ENCODE measurements at regions not wholly inside any gene's neighbourhood (a gene's known extent, or its start where the extent isn't known, plus 50 kb on each side); places are given as distances from the start of the nearest gene placed in this dataset.
A peak's percentile ranks its signal among the peaks of the same experiment; 100 is the strongest.
"Not testable (repeated sequence)": the region's sequence is repeated elsewhere in the genome, so short reads cannot be mapped to it uniquely, and the experiment has no call there.

GRCh38 chr7:20839196-20839735 is 52.6 kb upstream of the SP8 start:
- DNase-seq = no peak

GRCh38 chr7:20839987-20840386 is 53.3 kb upstream of the SP8 start:
- no peak for DNase-seq

GRCh38 chr7:20846791-20847190 is 60.1 kb upstream of the SP8 start:
- DNase-seq = no peak

- DNase-seq = no peak
Measured at GRCh38 chr7:20858951-20859350, 72.3 kb upstream of the SP8 start.

- no peak for DNase-seq
Measured at GRCh38 chr7:20861468-20861867, 74.8 kb upstream of the SP8 start.

- no peak for DNase-seq
Measured at GRCh38 chr7:20862554-20862953, 75.9 kb upstream of the SP8 start.

DNA sequence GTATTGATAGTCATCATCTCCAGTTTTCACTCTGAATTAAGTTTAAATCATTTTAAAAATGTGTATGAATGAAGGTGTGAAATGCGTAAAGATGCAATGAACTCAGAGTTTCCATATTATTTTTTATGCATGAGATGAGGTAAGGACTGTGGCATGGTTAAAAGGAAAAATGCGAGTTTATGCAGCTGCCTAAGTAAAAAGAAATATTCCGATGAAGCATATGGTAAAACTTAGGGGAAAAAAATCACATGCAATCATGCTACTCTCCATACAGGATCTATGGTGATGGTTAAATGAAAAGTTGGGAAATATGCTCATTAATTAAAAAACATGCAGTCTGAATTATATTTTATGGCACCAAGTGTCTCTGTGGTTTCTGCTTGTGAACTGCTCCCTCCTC is 77.5 kb upstream of the SP8 start:
- DNase-seq = no peak

DNA sequence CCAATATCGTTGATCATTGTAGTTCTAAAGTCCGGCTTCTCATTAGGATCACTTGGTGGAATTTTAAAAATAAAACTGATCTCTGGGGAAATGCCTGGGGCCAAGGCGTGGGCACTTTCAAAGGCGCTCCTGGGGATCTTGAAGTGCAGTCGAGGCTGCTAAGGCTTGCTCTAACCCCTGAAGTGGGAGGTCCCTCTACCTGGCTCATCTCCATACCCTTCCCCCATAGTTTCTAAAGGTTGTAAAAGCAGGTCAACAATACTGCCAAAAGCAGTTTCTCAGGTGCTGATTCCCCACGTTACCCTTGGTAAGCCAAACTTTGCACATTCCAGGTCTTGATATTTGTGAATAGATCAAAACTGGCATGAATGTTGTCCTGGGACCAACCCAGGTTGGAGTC is 79.0 kb upstream of the SP8 start:
- no peak for DNase-seq

- no peak for DNase-seq
Measured at GRCh38 chr7:20870977-20871376, 84.3 kb upstream of the SP8 start.

DNA sequence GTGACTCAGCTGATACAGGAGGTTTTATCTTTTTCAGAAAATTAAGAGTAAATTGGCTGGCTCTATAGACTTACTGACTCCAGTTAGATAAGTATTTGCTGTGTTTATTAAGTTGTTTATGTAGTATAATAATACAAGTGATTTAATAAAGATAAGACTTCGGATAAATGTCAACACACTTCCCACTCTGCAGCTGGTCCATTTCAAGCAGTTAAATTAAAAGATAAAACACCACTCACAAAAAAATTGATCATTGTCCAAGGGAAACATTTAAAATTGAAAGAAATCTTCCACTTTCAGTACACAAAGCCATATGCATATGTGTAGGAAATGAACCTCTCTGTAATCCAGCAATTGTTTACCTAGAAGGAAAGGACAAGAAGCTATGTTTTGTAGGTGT is 106.1 kb upstream of the SP8 start:
- peak; percentile 51 for DNase-seq

DNA sequence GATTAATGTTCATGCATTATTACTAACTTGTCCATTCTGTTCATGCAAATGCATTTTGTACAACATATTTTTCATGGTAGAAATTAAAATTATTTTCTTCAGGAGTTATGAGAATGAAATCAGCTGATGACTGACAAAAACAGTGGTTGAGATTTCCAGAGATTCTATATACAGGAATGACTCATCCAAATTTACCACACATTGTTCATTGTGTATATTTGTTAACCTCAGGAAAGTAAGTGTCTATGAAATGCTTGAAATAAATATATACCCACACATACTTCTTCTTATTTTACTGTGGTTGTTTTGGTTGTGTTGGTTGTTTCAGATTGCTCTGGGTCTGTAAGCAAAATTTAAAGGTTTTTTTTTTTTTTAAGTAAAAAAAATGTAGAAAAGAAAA is 108.1 kb upstream of the SP8 start:
- no peak for DNase-seq

DNA sequence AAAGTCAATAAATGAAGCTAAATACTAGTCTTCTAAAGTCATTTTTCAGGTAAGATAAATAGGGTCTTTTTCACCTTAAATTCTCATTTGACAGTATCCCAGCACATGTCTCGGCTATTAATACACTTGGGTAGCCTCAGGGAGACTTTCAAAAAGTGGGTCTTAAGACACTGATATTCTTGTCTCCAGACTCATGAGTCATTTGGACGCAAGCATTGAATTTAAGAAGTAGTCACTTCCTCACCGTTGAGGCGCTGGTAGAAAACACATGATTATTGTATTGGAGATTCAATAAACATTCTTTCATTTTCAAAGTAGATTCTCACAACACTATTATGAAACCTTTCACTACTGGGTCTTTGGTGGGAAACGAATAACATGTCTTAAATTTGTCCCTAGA is 108.9 kb upstream of the SP8 start:
- no peak for DNase-seq

DNA sequence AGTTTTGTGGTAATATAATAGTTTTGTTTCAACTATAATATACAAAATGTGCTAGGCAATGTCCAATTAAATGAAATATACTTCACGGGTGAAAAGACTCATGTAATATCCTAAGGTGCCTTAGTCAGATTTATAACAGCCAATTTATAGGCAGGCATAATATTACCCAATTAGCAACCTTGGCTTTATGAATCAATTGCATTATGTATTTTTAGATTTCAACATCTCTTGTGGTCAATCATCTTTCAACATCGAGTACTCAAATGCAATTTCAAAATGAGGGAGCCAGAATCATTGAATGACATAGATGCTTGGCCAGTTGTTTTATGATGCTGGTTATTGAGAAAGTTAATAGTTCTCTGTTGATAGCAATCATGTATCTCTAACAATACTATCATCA is 110.3 kb upstream of the SP8 start:
- no peak for DNase-seq

- DNase-seq = no peak
Measured at GRCh38 chr7:20906801-20907453, 120.2 kb upstream of the SP8 start.

GRCh38 chr7:20911081-20911480 is 124.4 kb upstream of the SP8 start:
- no peak for DNase-seq

DNA sequence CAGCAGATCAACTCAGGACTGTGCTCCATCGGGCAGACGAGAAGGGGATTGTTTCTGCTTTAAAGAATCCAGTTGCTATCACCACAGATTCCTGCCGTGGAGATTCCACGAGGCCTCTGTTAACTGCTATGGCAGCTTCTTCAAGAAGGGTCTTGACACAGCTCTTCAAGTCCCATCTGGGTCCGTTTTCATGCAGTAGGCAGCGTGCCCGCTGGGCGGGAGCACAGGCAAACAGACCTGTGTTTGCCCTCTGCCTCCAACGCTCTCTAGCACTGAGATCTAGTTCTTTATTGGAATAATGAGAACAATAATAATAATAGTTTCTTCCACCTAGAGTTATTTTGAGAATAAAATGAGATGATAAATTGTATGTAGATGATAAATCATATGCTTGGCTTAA is 127.2 kb upstream of the SP8 start:
- no peak for DNase-seq

GRCh38 chr7:20916311-20916710 is 129.6 kb upstream of the SP8 start:
- no peak for DNase-seq

- DNase-seq = no peak
Measured at GRCh38 chr7:20917603-20918002, 130.9 kb upstream of the SP8 start.

DNA sequence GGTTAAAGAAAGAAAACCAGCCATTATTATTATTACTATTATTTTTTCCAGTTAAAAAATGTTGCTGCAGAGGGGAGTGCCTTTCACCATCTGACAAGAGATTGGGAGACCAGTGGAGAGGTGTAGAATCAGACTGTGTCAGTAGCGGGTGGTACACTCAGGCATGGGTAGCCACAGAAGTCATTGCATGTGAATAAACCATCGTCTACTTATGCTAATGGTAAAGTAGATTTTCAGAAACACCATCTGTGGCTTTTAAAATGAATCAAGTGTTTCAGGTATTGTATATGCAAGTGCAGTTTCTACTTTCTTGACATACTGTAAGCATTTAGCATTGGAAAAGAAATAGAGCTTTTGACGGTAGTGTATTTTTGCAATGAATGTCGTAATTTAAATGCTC is 131.5 kb upstream of the SP8 start:
- no peak for DNase-seq

- DNase-seq = not testable (repeated sequence)
Measured at GRCh38 chr7:20927178-20927577, 140.5 kb upstream of the SP8 start.

- DNase-seq = no peak
Measured at GRCh38 chr7:20927976-20928375, 141.3 kb upstream of the SP8 start.

- DNase-seq = no peak
Measured at GRCh38 chr7:20929199-20929598, 142.5 kb upstream of the SP8 start.

- no peak for DNase-seq
Measured at GRCh38 chr7:20931739-20932138, 145.1 kb upstream of the SP8 start.

GRCh38 chr7:20932785-20933527 is 146.3 kb upstream of the SP8 start:
- peak; percentile 44 for DNase-seq

GRCh38 chr7:20945451-20945850 is 158.8 kb upstream of the SP8 start:
- no peak for DNase-seq
